ENCODE measurements at regions not wholly inside any gene's neighbourhood (a gene's known extent, or its start where the extent isn't known, plus 50 kb on each side); places are given as distances from the start of the nearest gene placed in this dataset.

DNA sequence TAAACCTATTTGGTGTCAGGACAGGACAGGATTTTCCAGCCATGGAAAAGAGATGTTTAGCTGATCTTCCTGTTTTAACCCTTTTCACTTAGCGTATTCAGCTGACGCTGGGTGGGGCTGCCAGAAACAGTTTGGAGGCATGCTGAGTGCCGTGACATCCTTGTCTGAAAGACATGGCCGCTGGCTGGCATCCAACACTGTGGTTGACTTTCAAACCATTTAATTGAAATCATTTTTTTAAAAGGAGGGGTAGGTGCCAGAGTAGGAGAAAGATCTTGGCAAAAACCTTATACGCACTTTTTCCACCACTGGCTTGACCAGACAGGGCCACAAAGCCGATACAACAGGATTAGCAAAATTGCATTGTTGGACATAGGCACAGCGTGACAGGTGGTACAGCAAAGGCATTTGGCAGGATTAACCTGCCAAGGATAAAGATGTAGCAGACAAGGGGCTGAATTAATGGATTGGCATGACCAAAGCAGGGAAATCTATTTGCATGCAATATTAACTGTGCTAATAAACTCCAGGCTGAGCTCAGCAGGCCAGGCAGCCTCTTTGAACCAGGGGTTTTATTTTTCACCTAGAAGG is 131.8 kb upstream of the TOPAZ1 start:
- WGBS, 2 experiments (ENCODE audit: insufficient coverage in 2 of 2) = 93% methylated on average over 6 of the region's 7 CpGs

DNA sequence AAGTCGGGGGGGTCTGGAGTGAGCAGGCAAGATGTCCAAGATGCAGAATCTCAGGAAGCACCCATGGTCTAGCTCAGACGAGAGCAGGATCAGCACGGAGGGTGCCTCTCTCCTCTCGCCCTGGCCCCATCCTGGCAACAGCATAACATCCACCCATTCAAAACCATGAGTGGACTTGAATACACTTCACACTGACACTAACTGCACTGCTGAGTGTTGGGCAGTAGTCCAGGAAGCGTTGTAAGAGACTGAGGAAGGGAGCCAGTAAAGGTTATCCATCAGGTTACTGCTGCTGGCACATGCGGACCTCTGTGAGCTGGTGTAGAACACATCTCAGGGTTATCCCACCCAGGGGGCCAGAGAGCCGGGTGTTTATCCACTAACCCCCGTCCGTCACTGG is 131.0 kb upstream of the TOPAZ1 start:
- WGBS, 2 experiments (ENCODE audit: insufficient coverage in 2 of 2) = 92% methylated on average over 4 to 9 of the region's 9 CpGs
- Histone ChIP-seq H3K9me3 (ENCODE audit: control insufficient read depth, low read length) (no peaks in the 10 kb centered on the region), H3K4me1 (ENCODE audit: control insufficient read depth, insufficient read depth, low read length, poor library complexity, severe bottlenecking) (peaks cover 7% of the 10 kb centered on the region), H3K36me3 (ENCODE audit: control insufficient read depth, insufficient read depth, low read length) (no peaks in the 10 kb centered on the region), H3K4me3 (ENCODE audit: extremely low read depth, insufficient read depth, low read length, poor library complexity, severe bottlenecking) (no peak overlapping the region), H3K27ac (ENCODE audit: low read depth, low read length, severe bottlenecking) (no peak overlapping the region)

More for the DNA sequence above, 131.8 kb upstream of the TOPAZ1 start:
- Histone ChIP-seq H3K27ac (ENCODE audit: low read depth, low read length, severe bottlenecking) (no peak overlapping the region), H3K9me3 (ENCODE audit: control insufficient read depth, low read length) (no peaks in the 10 kb centered on the region), H3K4me3 (ENCODE audit: extremely low read depth, insufficient read depth, low read length, poor library complexity, severe bottlenecking) (no peak overlapping the region), H3K36me3 (ENCODE audit: control insufficient read depth, insufficient read depth, low read length) (no peaks in the 10 kb centered on the region), H3K4me1 (ENCODE audit: control insufficient read depth, insufficient read depth, low read length, poor library complexity, severe bottlenecking) (peaks cover 12% of the 10 kb centered on the region)

- Histone ChIP-seq H3K27ac (ENCODE audit: low read depth, low read length, severe bottlenecking) (no peak overlapping the region), H3K36me3 (ENCODE audit: control insufficient read depth, insufficient read depth, low read length) (no peaks in the 10 kb centered on the region), H3K4me1 (ENCODE audit: control insufficient read depth, insufficient read depth, low read length, poor library complexity, severe bottlenecking) (peaks cover 4% of the 10 kb centered on the region), H3K4me3 (ENCODE audit: extremely low read depth, insufficient read depth, low read length, poor library complexity, severe bottlenecking) (no peak overlapping the region), H3K9me3 (ENCODE audit: control insufficient read depth, low read length) (no peaks in the 10 kb centered on the region)
- 80 to 100% methylated on average over 2 of the region's 2 CpGs for WGBS, 2 experiments (ENCODE audit: insufficient coverage in 2 of 2)
Measured at GRCh38 chr3:44111482-44111881, 130.2 kb upstream of the TOPAZ1 start.

- H3K9me3 ChIP-seq (ENCODE audit: control insufficient read depth, low read length) = no peaks in the 10 kb centered on the region
- 51 to 60% methylated on average over 6 to 12 of the region's 12 CpGs for WGBS, 2 experiments (ENCODE audit: insufficient coverage in 2 of 2)
- H3K36me3 ChIP-seq (ENCODE audit: control insufficient read depth, insufficient read depth, low read length) = no peaks in the 10 kb centered on the region
- no peaks in the 10 kb centered on the region for H3K4me1 ChIP-seq (ENCODE audit: control insufficient read depth, insufficient read depth, low read length, poor library complexity, severe bottlenecking)
- no peak overlapping the region for H3K4me3 ChIP-seq (ENCODE audit: extremely low read depth, insufficient read depth, low read length, poor library complexity, severe bottlenecking)
- no peak overlapping the region for H3K27ac ChIP-seq (ENCODE audit: low read depth, low read length, severe bottlenecking)
Measured at GRCh38 chr3:44114142-44114541, 127.5 kb upstream of the TOPAZ1 start.

- 43 to 76% methylated on average over 1 to 2 of the region's 2 CpGs for WGBS, 2 experiments (ENCODE audit: insufficient coverage in 2 of 2)
- Histone ChIP-seq H3K4me3 (ENCODE audit: extremely low read depth, insufficient read depth, low read length, poor library complexity, severe bottlenecking) (no peak overlapping the region), H3K4me1 (ENCODE audit: control insufficient read depth, insufficient read depth, low read length, poor library complexity, severe bottlenecking) (no peaks in the 10 kb centered on the region), H3K9me3 (ENCODE audit: control insufficient read depth, low read length) (no peaks in the 10 kb centered on the region), H3K36me3 (ENCODE audit: control insufficient read depth, insufficient read depth, low read length) (no peaks in the 10 kb centered on the region), H3K27ac (ENCODE audit: low read depth, low read length, severe bottlenecking) (no peak overlapping the region)
Measured at GRCh38 chr3:44117239-44117638, 124.4 kb upstream of the TOPAZ1 start.

DNA sequence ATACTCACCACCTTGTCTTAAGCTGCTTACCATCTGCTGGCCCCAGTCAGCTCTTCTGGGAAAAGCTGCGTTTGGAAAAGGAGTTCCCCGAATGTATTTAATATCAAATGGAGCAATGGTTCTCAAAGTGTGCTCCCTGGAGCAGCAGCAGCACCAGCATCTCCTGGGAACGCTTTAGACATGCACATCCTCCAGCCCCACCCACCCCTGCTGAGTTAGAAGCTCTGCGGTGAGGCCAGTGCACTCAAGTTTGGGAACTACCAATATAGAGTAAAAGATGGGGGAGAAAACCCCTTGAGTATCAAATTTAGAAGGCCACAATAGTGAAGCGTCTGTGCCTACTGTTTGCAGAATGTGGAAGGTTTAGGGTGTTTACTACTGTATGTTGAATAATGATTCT is 124.0 kb upstream of the TOPAZ1 start:
- no peak overlapping the region for H3K4me3 ChIP-seq (ENCODE audit: extremely low read depth, insufficient read depth, low read length, poor library complexity, severe bottlenecking)
- H3K36me3 ChIP-seq (ENCODE audit: control insufficient read depth, insufficient read depth, low read length) = no peaks in the 10 kb centered on the region
- no peaks in the 10 kb centered on the region for H3K9me3 ChIP-seq (ENCODE audit: control insufficient read depth, low read length)
- no peaks in the 10 kb centered on the region for H3K4me1 ChIP-seq (ENCODE audit: control insufficient read depth, insufficient read depth, low read length, poor library complexity, severe bottlenecking)
- no peak overlapping the region for H3K27ac ChIP-seq (ENCODE audit: low read depth, low read length, severe bottlenecking)
- no CpG with 5 or more reads among the region's 5 CpGs for WGBS, 2 experiments (ENCODE audit: insufficient coverage in 2 of 2)

GRCh38 chr3:44120721-44121582 is 120.7 kb upstream of the TOPAZ1 start:
- WGBS, 2 experiments (ENCODE audit: insufficient coverage in 2 of 2) = 78 to 81% methylated on average over 5 of the region's 6 CpGs
- no peaks in the 10 kb centered on the region for H3K36me3 ChIP-seq (ENCODE audit: control insufficient read depth, insufficient read depth, low read length)
- H3K27ac ChIP-seq (ENCODE audit: low read depth, low read length, severe bottlenecking) = no peak overlapping the region
- no peaks in the 10 kb centered on the region for H3K4me1 ChIP-seq (ENCODE audit: control insufficient read depth, insufficient read depth, low read length, poor library complexity, severe bottlenecking)
- H3K9me3 ChIP-seq (ENCODE audit: control insufficient read depth, low read length) = peaks cover 6% of the 10 kb centered on the region
- no peak overlapping the region for H3K4me3 ChIP-seq (ENCODE audit: extremely low read depth, insufficient read depth, low read length, poor library complexity, severe bottlenecking)

DNA sequence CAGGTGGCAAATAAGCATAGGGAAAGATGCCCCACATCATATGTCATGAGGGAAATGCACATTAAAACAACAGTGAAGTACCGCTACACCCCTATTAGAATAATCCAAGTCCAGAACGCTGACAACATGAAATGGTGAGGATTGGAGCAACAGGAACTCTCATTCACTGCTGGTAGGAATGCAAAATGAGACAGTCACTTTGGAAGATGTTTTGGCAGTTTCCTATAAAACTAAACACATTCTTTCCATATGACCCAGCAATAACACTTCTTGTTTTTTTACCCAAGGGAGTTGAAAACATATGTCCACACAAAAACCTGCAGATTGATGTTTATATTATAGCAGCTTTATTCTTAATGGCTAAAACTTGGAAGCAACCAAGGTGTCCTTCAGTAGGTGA is 116.4 kb upstream of the TOPAZ1 start:
- Histone ChIP-seq H3K4me1 (ENCODE audit: control insufficient read depth, insufficient read depth, low read length, poor library complexity, severe bottlenecking) (no peaks in the 10 kb centered on the region), H3K27ac (ENCODE audit: low read depth, low read length, severe bottlenecking) (no peak overlapping the region), H3K36me3 (ENCODE audit: control insufficient read depth, insufficient read depth, low read length) (no peaks in the 10 kb centered on the region), H3K4me3 (ENCODE audit: extremely low read depth, insufficient read depth, low read length, poor library complexity, severe bottlenecking) (no peak overlapping the region), H3K9me3 (ENCODE audit: control insufficient read depth, low read length) (peaks cover 6% of the 10 kb centered on the region)
- WGBS, 2 experiments (ENCODE audit: insufficient coverage in 2 of 2) = 75 to 86% methylated on average over 2 of the region's 2 CpGs

GRCh38 chr3:44125882-44126281 is 115.8 kb upstream of the TOPAZ1 start:
- H3K9me3 ChIP-seq (ENCODE audit: control insufficient read depth, low read length) = peaks cover 6% of the 10 kb centered on the region
- 71 to 84% methylated on average over 3 of the region's 4 CpGs for whole genome bisulfite sequencing, 2 experiments (ENCODE audit: insufficient coverage in 2 of 2)
- H3K4me1 ChIP-seq (ENCODE audit: control insufficient read depth, insufficient read depth, low read length, poor library complexity, severe bottlenecking) = no peaks in the 10 kb centered on the region
- no peak overlapping the region for H3K4me3 ChIP-seq (ENCODE audit: extremely low read depth, insufficient read depth, low read length, poor library complexity, severe bottlenecking)
- H3K27ac ChIP-seq (ENCODE audit: low read depth, low read length, severe bottlenecking) = no peak overlapping the region
- no peaks in the 10 kb centered on the region for H3K36me3 ChIP-seq (ENCODE audit: control insufficient read depth, insufficient read depth, low read length)

DNA sequence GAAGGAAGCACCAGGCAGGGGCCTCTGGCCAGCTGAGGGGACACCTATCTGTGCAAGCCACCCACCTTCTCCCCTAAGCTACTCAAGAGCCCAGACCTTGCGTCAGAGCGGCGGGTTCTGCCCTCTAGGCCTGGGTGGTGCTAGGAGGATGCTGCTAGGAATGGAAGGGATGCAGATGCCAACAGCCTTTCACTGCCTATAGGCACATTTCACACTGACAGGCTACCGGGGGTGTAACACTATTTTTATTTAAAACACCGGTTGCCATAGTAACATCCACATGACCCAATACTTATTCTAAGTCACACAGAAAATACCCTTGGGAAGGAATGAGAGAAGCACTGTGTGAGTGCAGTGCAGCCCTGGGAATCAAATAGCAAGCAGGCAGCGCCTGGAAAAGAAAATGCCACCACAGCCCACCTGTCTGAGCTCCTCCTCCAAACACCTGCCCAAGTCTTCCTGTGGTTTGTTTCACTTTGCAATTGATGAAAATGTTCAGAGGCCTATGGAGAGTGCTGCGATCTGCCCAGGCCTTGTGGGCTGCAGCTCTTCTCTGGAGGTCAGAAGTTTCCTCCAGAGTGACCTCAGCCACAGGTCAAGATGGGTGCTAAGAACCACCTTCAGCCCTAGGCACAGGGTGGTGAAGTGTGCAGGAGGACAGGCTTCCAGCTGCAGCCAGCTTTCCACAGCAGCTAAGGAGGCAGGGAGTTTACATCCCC is 113.5 kb upstream of the TOPAZ1 start:
- Histone ChIP-seq H3K36me3 (ENCODE audit: control insufficient read depth, insufficient read depth, low read length) (no peaks in the 10 kb centered on the region), H3K9me3 (ENCODE audit: control insufficient read depth, low read length) (peaks cover 6% of the 10 kb centered on the region), H3K4me1 (ENCODE audit: control insufficient read depth, insufficient read depth, low read length, poor library complexity, severe bottlenecking) (no peaks in the 10 kb centered on the region), H3K4me3 (ENCODE audit: extremely low read depth, insufficient read depth, low read length, poor library complexity, severe bottlenecking) (no peak overlapping the region), H3K27ac (ENCODE audit: low read depth, low read length, severe bottlenecking) (no peak overlapping the region)
- 71 to 100% methylated on average over 1 to 2 of the region's 7 CpGs for WGBS, 2 experiments (ENCODE audit: insufficient coverage in 2 of 2)

All from mesodermal cell (in vitro differentiated cells).